IMR-90 (cell line): ENCODE measurements at regions not wholly inside any gene's neighbourhood (a gene's known extent, or its start where the extent isn't known, plus 50 kb on each side); places are given as distances from the start of the nearest gene placed in this dataset.

Experiments used
- ATAC-seq: fragments of 200-7000 bp; cut with Tn5 transposase; 2 replicates; pipeline ENCODE4 v1.9.1; 2020; ENCODE audit warnings: low read depth, mild to moderate bottlenecking, moderate library complexity
- BruUV-seq: library from RNA; stranded (reverse); fragments of 400-500 nt; replicated peaks from 2 replicates; lab custom pipeline; 2021; lab: Mats Ljungman, UMichigan
- CTCF ChIA-PET: fragments of 300-600 bp; formaldehyde crosslinking; extraction: SDS; loops from one replicate; lab custom pipeline; 2021; ENCODE audit warnings: antibody characterized with exemption; lab: Yijun Ruan, JAX
- POLR2A ChIA-PET: fragments of 300-600 bp; sonication (Branson Sonifier 250); formaldehyde crosslinking; loops from one replicate; lab custom pipeline; 2022; ENCODE audit warnings: antibody characterized with exemption; ENCODE audit not compliant: unreplicated experiment; lab: Charles Lee
- DNase-seq: peaks from one replicate; pipeline ENCODE4 v3.0.0; 2013
- H2AFZ ChIP-seq: replicated peaks from 2 replicates; pipeline ENCODE3; 2013; ENCODE audit warnings: low read length, mild to moderate bottlenecking; ENCODE audit not compliant: poor library complexity
- H2AK5ac ChIP-seq: 2 replicates; pipeline ENCODE4 v1.6.1; 2013; ENCODE audit warnings: low read depth, low read length, inconsistent platforms
- H2AK9ac ChIP-seq: replicated peaks from 2 replicates; pipeline ENCODE3; 2013; ENCODE audit warnings: mild to moderate bottlenecking, low read depth, low read length, moderate library complexity; ENCODE audit not compliant: poor library complexity
- H2BK120ac ChIP-seq: 2 replicates; pipeline ENCODE4 v1.6.1; 2013; ENCODE audit warnings: low read depth, low read length, inconsistent platforms
- H2BK15ac ChIP-seq: 3 replicates; pipeline ENCODE4 v1.6.1; 2013; ENCODE audit warnings: low read depth, low read length, inconsistent platforms
- H2BK20ac ChIP-seq: 2 replicates; pipeline ENCODE4 v1.6.1; 2013; ENCODE audit warnings: low read depth, mild to moderate bottlenecking, inconsistent platforms, low read length, moderate library complexity
- H2BK5ac ChIP-seq: 2 replicates; pipeline ENCODE4 v1.6.1; 2013; ENCODE audit warnings: mild to moderate bottlenecking, low read depth, low read length, inconsistent platforms; ENCODE audit not compliant: poor library complexity, severe bottlenecking
- H3K14ac ChIP-seq: replicated peaks from 2 replicates; pipeline ENCODE4 v1.6.1; 2013; ENCODE audit warnings: low read depth, low read length, inconsistent platforms
- H3K18ac ChIP-seq: 2 replicates; pipeline ENCODE4 v1.6.1; 2013; ENCODE audit warnings: low read depth, low read length, control low read depth
- H3K23ac ChIP-seq: 2 replicates; pipeline ENCODE4 v1.6.1; 2013; ENCODE audit warnings: low read depth, low read length, inconsistent platforms
- H3K27ac ChIP-seq: 2 replicates; pipeline ENCODE4 v1.5.1; 2013; ENCODE audit warnings: mild to moderate bottlenecking, control low read depth, low read length; ENCODE audit not compliant: insufficient read depth
- H3K27me3 ChIP-seq: 2 replicates; pipeline ENCODE4 v1.6.1; 2013; ENCODE audit warnings: low read length; ENCODE audit not compliant: control insufficient read depth, insufficient read depth
- H3K36me3 ChIP-seq: 2 replicates; pipeline ENCODE4 v1.6.1; 2013; ENCODE audit warnings: low read length, mixed read lengths; ENCODE audit not compliant: control insufficient read depth, insufficient read depth
- H3K4ac ChIP-seq: 2 replicates; pipeline ENCODE4 v1.6.1; 2013; ENCODE audit warnings: low read depth, low read length, inconsistent platforms
- H3K4me1 ChIP-seq: 2 replicates; pipeline ENCODE4 v1.6.1; 2013; ENCODE audit warnings: low read length, mixed read lengths; ENCODE audit not compliant: control insufficient read depth, insufficient read depth
- H3K4me2 ChIP-seq: 2 replicates; pipeline ENCODE4 v1.6.1; 2013; ENCODE audit warnings: low read depth, mild to moderate bottlenecking, control low read depth, low read length, moderate library complexity
- H3K4me3 ChIP-seq: 2 replicates; pipeline ENCODE4 v1.5.1; 2013; ENCODE audit warnings: low read depth, mild to moderate bottlenecking, control low read depth, low read length, moderate library complexity; ENCODE audit not compliant: insufficient read depth
- H3K56ac ChIP-seq: 2 replicates; pipeline ENCODE4 v1.6.1; 2013; ENCODE audit warnings: low read length, inconsistent platforms; ENCODE audit not compliant: insufficient read depth; ENCODE audit errors: extremely low read depth
- H3K79me1 ChIP-seq, 2 experiments: 2 replicates each; pipeline ENCODE4 v1.6.1; 2013; ENCODE audit warnings: low read length in 2 of 2, inconsistent platforms in 1 of 2, low read depth in 1 of 2
- H3K9ac ChIP-seq: 2 replicates; pipeline ENCODE4 v1.6.1; 2013; ENCODE audit warnings: low read depth, low read length, control low read depth
- H3K9me1 ChIP-seq: 2 replicates; pipeline ENCODE4 v1.6.1; 2013; ENCODE audit warnings: low read length, inconsistent platforms; ENCODE audit not compliant: insufficient read depth
- H3K9me3 ChIP-seq: 2 replicates; pipeline ENCODE4 v1.6.1; 2013; ENCODE audit warnings: low read length; ENCODE audit not compliant: control insufficient read depth, insufficient read depth
- H4K20me1 ChIP-seq: 2 replicates; pipeline ENCODE4 v1.6.1; 2013; ENCODE audit warnings: low read length, inconsistent platforms; ENCODE audit not compliant: insufficient read depth
- H4K5ac ChIP-seq: 2 replicates; pipeline ENCODE4 v1.6.1; 2013; ENCODE audit warnings: mild to moderate bottlenecking, low read depth, low read length, control low read depth
- H4K8ac ChIP-seq, 2 experiments: 2 replicates each; pipeline ENCODE4 v1.6.1; 2013; ENCODE audit warnings: low read depth in 2 of 2, low read length in 2 of 2, control low read depth in 1 of 2, inconsistent platforms in 1 of 2
- H4K91ac ChIP-seq: 2 replicates; pipeline ENCODE4 v1.6.1; 2013; ENCODE audit warnings: low read depth, low read length, inconsistent platforms; ENCODE audit not compliant: insufficient read depth
- MAZ ChIP-seq: IDR thresholded peaks from 2 replicates; pipeline ENCODE4 v1.6.1; 2012; ENCODE audit warnings: low read depth, mild to moderate bottlenecking, low read length, improper control_type of control experiment, moderate library complexity, borderline replicate concordance
- MXI1 ChIP-seq: IDR thresholded peaks from 2 replicates; pipeline ENCODE4 v1.6.1; 2012; ENCODE audit warnings: low read depth, mild to moderate bottlenecking, low read length, moderate library complexity, borderline replicate concordance
- dilution Hi-C: fragments of 300-500 bp; cut with HindIII; formaldehyde crosslinking; loops from one replicate; pipeline ENCODE4 v1.14.3; 2018; ENCODE audit warnings: low sequenced_read_pairs; ENCODE audit not compliant: unreplicated experiment
- in situ Hi-C: fragments of 300-500 bp; cut with MboI; formaldehyde crosslinking; loops from 3 replicates; pipeline ENCODE4 v1.14.3; 2019; ENCODE audit warnings: low sequenced_read_pairs, inconsistent platforms, mixed read lengths
- intact Hi-C: fragments of 100-400 bp; cut with micrococcal nuclease; formaldehyde crosslinking; loops from 2 replicates; pipeline ENCODE4 v1.10.0; 2022
- TF ChIP-seq, protein P1 (sequence below): conservative IDR thresholded peaks from 2 replicates; pipeline ENCODE4 v1.5.1; 2012; ENCODE audit warnings: mild to moderate bottlenecking, low read depth, low read length, improper control_type of control experiment

- no peak for ATAC-seq
- Histone ChIP-seq H2AK9ac (no peak overlapping the region), H3K9me1 (no peaks in the 10 kb centered on the region), H3K79me1 (no peaks in the 10 kb centered on the region), H2BK5ac (no peak overlapping the region), H3K56ac (no peak overlapping the region), H2BK15ac (no peak overlapping the region), H4K91ac (no peak overlapping the region), H2AFZ (no peak overlapping the region), H3K4me1 (no peaks in the 10 kb centered on the region), H3K4me3 (no peak overlapping the region), H3K23ac (no peak overlapping the region), H4K20me1 (no peaks in the 10 kb centered on the region), H4K5ac (no peak overlapping the region), H3K27me3 (no peaks in the 10 kb centered on the region), H3K4ac (no peak overlapping the region), H3K14ac (no peak overlapping the region), H3K4me2 (no peak overlapping the region), H2AK5ac (no peak overlapping the region), H2BK120ac (no peak overlapping the region), H3K36me3 (no peaks in the 10 kb centered on the region), H2BK20ac (no peak overlapping the region), H3K18ac (no peak overlapping the region), H3K9me3 (peaks cover 5% of the 10 kb centered on the region), H3K27ac (no peak overlapping the region), H4K8ac (no peak overlapping the region), H3K9ac (no peak overlapping the region)
- BruUV-seq: no TSS peak
- in situ Hi-C loops (no loop called here), intact Hi-C loops (no loop called here), dilution Hi-C loops (no loop called here)
- TF ChIP-seq, protein P1, sequence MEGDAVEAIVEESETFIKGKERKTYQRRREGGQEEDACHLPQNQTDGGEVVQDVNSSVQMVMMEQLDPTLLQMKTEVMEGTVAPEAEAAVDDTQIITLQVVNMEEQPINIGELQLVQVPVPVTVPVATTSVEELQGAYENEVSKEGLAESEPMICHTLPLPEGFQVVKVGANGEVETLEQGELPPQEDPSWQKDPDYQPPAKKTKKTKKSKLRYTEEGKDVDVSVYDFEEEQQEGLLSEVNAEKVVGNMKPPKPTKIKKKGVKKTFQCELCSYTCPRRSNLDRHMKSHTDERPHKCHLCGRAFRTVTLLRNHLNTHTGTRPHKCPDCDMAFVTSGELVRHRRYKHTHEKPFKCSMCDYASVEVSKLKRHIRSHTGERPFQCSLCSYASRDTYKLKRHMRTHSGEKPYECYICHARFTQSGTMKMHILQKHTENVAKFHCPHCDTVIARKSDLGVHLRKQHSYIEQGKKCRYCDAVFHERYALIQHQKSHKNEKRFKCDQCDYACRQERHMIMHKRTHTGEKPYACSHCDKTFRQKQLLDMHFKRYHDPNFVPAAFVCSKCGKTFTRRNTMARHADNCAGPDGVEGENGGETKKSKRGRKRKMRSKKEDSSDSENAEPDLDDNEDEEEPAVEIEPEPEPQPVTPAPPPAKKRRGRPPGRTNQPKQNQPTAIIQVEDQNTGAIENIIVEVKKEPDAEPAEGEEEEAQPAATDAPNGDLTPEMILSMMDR: no peak
- TF ChIP-seq MXI1 (no peak), MAZ (no peak)
- POLR2A ChIA-PET: no interaction called here
- DNase-seq: no peak
- CTCF ChIA-PET: no interaction called here
These were observed 389.0 kb downstream of the OLFM4 start for GRCh38 chr13:53417601-53418000.
